Non-pigmented ciliary epithelial cell (primary cell): ENCODE measurements at regions not wholly inside any gene's neighbourhood (a gene's known extent, or its start where the extent isn't known, plus 50 kb on each side); places are given as distances from the start of the nearest gene placed in this dataset.
"Not testable (repeated sequence)": the region's sequence is repeated elsewhere in the genome, so short reads cannot be mapped to it uniquely, and the experiment has no call there.

Experiments used
- DNase-seq: peaks from one replicate; pipeline ENCODE4 v3.0.0-alpha.2; 2010; ENCODE audit warnings: low read depth

DNA sequence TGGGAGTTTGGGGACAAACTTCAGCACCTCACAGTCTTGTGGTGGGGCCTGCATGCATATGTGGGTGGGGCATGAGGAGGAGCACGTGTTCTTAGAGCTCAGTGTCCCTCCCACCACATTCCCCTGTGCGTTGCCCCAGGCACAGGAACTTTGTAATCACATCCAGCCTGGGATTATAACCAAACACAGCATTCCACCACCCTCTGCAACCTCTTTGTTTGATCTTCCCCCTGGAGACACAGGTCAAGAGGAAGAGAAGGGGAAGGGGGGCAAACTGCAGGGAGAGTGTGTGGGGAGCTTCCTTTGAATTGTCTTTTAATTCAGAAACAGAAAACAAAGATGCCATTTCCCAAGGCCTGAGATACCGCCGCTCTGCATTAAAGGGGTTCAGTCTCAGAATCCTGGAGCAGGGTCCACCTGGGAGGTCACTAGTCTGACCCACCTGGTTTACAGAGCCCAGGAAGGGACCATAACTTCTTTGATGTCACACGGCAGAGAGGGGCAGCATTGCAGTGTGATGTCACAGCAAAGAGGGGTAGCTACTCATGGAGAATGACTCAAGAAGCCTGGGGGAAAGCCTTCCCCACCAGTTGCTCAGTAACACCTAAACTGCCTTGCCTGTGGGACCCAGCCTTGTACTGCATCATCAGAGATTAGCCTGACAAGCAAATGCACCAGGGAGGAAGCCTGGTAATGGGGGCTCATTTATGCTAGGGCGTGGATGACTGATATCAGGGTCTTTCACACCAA, 106.3 kb upstream of the RNU6-1 start:
- DNase-seq: no peak

DNA sequence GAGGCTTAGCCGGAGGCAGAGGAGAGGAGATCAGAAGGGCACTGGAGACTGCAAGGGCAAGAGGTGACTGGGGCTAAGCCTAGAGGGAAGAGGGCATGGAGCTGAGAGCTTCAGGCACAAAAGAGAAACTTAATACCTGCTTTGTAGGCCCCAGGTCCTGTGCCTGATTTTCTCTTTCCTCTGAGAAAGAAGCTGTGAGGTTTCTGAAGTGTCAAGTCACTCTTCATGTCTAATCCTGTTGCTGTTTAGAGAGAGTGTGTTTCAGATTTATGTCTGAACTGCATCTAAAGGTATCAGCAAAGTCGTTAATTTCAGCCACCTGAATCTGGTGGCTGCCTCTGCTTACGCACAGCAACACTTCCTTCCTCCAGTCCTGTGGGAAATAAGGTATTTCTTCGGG, 106.9 kb upstream of the RNU6-1 start:
- no peak for DNase-seq

DNA sequence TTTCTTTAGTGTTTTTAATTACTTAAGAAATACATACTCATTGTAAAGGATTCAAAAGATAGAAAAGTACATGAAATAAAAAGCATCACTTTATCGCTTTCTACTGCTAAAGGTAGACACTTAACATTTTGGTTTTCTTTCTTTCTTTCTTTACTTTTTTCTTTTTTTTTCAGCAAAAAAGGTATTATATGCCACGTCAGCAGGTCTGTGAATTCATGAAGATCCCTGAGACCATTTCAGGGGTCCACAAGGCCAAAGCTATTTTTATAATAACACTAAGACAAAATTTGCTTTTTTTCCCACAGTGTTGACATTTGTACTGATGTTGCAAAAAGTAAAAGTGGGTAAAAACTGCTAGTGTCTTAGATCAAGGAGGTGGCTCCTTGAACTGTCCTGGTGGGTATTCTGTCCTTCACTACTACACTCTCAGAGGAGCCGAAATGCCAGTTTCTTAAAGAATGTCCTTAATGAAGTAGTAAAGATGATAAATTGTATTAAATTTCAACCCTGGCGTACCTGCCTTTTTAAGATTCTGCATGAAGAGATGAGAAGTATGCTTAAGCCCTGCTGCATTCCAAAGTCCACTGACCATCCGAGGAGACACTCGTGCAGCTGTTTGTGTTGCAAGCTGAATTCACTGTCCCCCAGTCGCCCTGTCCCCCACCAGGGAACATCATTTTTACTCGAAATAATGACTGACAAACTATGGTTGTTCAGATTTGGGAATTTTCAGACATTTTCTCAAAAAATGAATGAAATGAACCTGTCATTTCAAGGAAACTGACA, 106.7 kb upstream of the PIAS1 start:
- no peak for DNase-seq

- no peak for DNase-seq
Observed at GRCh38 chr15:67948215-67948614, 105.9 kb upstream of the PIAS1 start.

DNA sequence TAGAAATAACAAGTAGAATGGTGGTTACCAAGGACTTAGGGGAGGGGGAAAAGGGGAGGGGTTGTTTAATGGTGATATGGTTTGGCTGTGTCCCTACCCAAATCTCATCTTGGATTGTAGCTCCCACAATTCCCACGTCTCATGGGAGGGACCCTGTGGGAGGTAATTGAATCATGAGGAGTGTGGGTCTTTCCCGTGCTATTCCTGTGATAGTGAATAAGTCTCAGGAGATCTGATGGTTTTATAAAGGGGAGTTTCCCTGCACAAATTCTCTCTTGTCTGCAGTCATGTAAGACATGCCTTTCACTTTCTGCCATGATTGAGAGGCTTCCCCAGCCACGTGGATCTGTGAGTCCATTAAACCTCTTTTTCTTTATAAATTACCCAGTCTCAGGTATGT, 102.9 kb upstream of the PIAS1 start:
- not testable (repeated sequence) for DNase-seq

GRCh38 chr15:67953299-67953698, 100.8 kb upstream of the PIAS1 start:
- no peak for DNase-seq

GRCh38 chr15:67955252-67955651, 98.9 kb upstream of the PIAS1 start:
- DNase-seq: no peak

GRCh38 chr15:67957435-67958132, 96.5 kb upstream of the PIAS1 start:
- no peak for DNase-seq

DNA sequence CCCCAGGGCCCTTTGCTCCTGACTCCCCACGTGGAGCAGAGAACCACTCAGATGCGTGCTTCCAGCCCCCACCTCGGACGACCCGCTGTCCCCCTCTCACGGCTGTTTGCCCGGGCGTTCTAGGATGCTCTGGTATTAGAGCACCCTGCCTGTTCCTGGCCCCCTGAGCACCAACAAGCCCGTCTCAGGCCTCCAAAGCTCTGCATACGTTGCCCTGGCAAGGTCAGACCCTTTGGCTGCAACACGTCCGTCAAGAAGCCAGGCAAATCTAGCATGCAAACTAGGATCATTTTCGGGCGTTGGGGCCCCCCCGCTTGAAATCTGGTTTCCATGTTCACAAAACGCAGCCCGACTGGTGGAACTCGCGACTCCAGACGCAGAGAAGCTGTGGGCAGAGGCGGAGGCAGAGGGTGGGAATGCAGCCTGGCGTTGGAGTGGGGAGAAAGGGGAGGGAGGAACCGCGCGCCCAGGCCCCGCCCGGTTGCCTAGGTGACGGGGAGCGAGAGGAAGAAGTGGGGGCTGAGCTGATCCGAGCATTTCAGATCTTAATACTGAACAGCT, 86.2 kb upstream of the PIAS1 start:
- no peak for DNase-seq

DNA sequence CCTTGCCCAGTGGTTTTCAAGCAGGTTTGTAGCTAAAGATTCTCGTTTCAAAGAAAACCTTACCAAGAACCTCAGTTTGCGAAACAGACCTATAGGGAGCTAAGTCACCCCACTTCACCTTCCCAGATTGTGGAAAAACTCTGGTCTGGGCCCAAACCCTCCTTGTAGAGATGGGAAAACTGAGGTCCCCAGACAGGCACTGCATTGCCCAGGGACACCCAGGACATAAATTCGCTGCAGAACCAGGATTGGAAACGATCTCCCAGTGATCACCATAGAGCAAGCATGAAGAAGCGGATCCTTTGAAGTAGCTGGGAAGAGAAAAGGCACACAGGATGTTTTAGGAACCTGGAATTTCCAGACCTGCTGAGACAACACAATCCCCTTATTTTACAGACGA, 85.6 kb upstream of the PIAS1 start:
- no peak for DNase-seq

DNA sequence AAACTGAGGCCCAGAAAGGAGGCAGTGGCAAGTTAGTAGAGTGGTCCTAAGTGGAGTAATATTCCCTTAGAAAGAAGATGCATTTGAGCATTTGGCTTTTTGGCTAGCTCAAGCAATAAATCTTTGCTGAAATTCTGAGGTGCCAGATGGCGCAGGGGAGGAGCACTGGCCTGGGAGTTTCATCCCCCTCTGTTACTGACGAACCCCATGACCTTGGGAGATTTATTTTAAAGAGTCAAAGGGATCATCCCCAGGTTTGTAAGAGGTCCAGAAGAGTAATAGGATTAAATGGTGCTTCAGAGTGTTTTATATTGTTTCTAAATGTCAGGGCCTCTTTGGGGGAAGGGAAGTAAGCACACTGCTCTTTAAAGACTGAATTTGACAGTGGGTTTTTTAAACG, 85.1 kb upstream of the PIAS1 start:
- DNase-seq: no peak

GRCh38 chr15:67969892-67970291, 84.2 kb upstream of the PIAS1 start:
- DNase-seq: no peak

GRCh38 chr15:67972377-67972776, 81.7 kb upstream of the PIAS1 start:
- DNase-seq: no peak

DNA sequence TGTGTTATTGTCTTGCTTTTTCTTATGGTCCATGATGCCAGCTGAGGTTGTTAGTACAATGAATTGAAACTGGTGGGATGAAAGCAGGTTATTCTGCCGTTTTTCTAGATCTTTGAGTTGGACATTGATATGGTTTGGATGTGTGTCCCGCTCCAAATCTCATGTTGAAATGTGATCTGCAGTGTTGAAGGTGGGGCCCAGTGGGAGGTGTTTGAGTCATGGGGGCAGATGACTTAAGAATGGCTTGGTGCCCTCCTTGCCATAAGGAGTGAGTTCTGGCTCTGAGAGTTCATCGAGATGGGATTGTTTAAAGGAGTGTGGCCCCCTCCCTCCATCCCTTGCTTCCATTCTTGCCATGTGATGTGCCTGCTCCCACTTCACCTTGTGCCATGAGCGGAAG, 80.3 kb upstream of the PIAS1 start:
- DNase-seq: no peak

DNA sequence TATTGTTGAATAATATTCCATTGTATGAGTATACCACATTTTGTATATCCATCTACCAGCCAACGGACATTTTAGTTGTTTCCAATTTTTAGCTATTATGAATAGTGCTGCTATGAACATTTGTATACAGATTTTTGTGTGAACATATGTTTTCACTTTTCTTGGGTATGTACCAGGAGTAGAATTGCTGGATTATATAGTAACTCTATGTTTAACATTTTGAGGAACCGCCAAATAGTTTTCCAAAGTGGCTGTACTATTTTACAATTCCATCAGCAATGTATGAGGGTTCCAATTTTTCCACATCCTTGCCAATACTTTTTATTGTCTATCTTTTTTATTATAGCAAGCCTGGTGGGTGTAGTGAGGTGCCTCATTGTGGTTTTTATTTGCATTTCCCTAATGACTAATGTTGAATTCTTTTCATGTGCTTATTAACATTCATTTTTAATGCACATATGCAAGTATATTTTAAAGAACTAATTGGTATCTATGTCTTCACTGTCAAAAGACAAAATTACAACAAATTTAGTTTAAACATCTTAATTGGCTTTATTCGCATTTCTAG, 77.5 kb upstream of the PIAS1 start:
- no peak for DNase-seq

DNA sequence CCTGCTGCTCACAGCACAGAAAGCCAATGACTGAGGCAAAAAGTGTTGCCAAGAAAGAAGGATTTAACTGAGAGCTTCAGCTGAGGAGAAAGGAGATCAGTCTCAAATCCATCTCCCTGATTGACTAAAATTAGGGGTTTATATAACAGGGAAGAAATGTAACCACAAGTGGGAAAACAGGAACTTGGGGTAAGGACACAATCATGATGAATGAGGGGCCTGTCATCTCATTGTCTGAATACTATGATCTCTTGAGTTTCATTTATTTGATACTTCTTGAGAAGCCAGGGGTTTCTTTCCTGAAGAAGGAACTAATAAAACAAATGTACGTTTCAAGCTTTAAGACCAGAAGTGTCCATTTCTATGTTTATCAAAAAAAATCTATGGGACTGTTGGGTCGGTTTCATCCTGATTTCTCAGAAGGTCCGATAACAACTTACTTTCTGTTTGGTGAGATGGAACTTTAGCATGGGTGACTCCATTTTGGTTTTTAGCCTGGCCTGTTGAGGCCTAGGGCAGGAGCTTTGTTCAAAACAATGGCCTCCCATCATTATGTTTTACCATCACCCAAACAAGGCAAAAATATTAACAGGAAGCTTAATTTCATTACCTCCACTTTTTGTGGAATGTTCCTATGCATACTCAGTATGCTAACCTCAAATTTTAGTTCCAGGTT, 76.6 kb upstream of the PIAS1 start:
- no peak for DNase-seq

DNA sequence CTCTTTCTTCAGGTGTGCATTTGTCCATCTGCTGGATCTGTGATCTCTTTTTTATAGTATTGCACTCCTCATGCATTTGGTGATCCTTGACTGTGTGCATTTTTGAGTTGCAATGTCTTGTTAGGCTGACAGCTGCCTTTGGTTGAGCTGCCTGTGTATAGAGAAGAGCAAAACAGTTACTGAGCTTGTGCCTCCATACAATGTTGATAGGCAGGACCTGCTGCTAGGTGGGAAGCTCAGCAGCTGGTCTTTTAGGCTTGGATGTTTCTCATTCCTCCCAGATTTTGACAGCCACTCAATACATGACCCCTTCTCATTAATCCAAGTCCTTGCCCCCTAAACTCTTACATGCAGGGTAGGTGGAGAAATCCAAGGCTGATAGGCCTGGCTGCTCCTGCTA, 74.8 kb upstream of the PIAS1 start:
- no peak for DNase-seq

GRCh38 chr15:67980171-67980570, 73.9 kb upstream of the PIAS1 start:
- DNase-seq: no peak

DNA sequence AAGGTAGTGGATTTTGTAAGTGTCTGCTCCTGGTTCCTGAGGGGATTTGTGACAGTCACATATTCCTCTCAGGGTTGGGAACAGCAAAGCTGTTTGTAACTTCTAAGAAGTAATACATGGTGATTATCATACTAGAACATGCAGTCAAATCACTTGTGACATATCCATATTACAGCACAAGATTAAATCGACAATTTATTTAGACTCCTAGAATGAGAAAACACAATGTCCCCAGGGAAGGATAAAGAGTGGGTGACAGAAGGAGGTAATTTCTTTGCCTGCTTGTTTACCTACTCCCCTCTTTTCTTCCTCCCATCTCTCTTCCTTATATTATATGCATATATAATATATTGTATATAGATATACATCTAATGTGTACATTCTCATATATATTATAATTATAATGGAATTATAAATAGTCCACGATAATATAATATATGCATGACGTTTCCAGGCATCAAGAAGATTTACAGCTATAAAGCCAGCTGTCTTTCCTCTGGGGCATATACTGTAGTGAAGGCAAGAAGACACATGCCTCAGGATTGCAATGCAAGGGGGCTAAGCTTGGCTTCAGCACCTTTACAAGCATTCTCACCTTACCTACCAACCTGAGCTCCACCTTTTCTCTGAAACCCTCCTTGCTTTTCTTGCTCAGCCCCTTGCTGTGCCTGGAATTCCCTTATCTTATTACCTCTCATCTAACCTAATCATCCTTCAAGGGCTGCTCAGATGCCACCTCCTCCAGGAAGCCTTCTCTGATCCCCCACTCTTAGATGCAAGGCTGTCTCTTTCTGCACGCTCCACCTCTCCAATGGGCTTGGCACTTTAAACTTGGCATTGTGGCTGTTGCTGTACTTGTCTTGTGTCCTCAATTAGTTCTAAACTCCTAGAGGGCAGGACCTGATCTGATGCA, 73.1 kb upstream of the PIAS1 start:
- no peak for DNase-seq

DNA sequence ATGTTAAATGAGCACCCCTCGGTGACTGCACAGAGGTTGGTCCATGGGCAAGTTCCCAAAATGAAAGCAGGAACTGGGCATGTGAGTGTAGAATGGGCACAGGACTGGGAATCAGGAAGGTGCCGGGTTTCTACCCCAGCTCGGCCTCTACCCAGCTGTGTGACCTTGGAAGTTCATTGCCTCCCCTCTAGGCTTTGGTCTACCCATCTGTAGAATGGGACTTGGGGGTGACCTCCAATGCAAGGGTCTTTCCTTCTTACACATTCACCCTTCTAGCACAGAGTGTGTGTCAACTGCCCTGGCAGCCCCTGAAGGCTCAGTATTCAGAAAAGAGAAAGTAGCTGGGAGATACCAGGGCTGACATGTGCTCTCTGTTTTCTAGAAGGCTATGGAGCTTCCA, 72.3 kb upstream of the PIAS1 start:
- no peak for DNase-seq

DNA sequence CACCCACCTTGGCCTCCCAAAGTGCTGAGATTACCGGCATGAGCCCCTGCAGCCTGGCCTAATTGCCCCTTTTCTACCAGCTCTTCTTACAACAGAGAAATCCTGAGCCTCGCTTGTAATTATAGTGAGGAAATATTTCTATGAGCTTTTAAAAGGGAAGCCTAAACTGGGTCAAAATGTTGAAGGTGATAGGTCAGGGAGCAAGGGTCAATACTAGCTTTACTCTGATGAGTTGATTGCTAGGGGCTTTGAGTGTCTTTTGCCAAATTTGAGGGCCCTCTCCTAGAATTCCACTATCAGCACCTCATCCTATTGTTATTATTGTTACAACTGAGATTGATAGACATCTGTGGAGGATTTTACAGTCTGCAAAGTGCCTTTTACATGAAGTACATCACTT, 62.4 kb upstream of the PIAS1 start:
- DNase-seq: no peak
